ENCODE measurements at regions not wholly inside any gene's neighbourhood (a gene's known extent, or its start where the extent isn't known, plus 50 kb on each side); places are given as distances from the start of the nearest gene placed in this dataset.
"Not testable (repeated sequence)": the region's sequence is repeated elsewhere in the genome, so short reads cannot be mapped to it uniquely, and the experiment has no call there.

- no peaks in the 10 kb centered on the region for H3K27me3 Mint-ChIP-seq (ENCODE audit: unreplicated experiment)
- TF ChIP-seq, protein P1, sequence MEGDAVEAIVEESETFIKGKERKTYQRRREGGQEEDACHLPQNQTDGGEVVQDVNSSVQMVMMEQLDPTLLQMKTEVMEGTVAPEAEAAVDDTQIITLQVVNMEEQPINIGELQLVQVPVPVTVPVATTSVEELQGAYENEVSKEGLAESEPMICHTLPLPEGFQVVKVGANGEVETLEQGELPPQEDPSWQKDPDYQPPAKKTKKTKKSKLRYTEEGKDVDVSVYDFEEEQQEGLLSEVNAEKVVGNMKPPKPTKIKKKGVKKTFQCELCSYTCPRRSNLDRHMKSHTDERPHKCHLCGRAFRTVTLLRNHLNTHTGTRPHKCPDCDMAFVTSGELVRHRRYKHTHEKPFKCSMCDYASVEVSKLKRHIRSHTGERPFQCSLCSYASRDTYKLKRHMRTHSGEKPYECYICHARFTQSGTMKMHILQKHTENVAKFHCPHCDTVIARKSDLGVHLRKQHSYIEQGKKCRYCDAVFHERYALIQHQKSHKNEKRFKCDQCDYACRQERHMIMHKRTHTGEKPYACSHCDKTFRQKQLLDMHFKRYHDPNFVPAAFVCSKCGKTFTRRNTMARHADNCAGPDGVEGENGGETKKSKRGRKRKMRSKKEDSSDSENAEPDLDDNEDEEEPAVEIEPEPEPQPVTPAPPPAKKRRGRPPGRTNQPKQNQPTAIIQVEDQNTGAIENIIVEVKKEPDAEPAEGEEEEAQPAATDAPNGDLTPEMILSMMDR (IDR thresholded peaks at IDR 0.05; ENCODE audit: partially characterized antibody, unreplicated experiment): no peak
- H3K4me3 Mint-ChIP-seq (ENCODE audit: unreplicated experiment): no peak overlapping the region
- no peaks in the 10 kb centered on the region for H3K9me3 Mint-ChIP-seq (ENCODE audit: unreplicated experiment)
- H3K4me1 Mint-ChIP-seq (ENCODE audit: low read depth, unreplicated experiment): no peaks in the 10 kb centered on the region
- H3K27ac Mint-ChIP-seq (ENCODE audit: unreplicated experiment): no peak overlapping the region
- DNase-seq: no peak
- H3K36me3 Mint-ChIP-seq (ENCODE audit: unreplicated experiment): no peaks in the 10 kb centered on the region
These were observed 1451.7 kb upstream of the ADGRL3 start for GRCh38 chr4:59748433-59748832.

DNA sequence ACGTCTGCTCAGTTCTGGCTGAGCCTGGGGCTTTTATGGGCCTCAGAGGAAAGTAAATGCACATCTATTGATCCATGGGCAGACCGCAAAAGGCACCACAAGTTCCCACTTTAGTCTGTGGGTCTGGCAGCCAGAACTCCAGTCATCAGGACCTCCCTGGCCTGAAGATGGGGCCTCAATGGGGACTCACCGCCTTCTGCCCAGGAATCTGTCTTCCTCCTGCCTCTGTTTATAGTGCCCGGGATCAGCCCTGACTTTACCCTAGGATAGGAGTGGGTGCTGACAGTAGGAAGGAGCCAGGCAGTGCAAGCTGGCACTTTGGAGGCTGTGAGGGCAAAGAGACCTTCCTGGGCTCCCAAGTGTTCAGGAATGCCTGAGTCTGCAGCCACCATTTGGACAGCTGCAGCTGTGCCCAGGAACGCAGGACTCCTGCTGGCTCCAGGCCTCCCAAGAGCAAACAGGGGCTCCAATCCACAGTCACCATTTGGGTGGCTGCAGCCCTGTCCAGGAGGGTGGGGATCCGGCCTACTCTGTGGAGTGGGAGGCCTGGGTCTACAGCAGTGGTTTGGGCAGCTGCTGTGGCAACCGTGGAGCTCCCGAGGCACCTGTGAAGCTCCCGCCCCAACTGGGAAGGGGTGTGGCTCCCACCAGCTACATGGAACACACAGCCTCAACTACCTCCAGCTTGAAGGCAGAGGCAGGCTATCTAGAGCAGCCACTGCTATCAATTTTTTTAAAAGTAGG, 1440.9 kb upstream of the ADGRL3 start:
- no peaks in the 10 kb centered on the region for H3K27me3 Mint-ChIP-seq (ENCODE audit: unreplicated experiment)
- H3K36me3 Mint-ChIP-seq (ENCODE audit: unreplicated experiment): no peaks in the 10 kb centered on the region
- no peak overlapping the region for H3K27ac Mint-ChIP-seq (ENCODE audit: unreplicated experiment)
- H3K4me3 Mint-ChIP-seq (ENCODE audit: unreplicated experiment): no peak overlapping the region
- peak; percentile 12 for DNase-seq
- H3K9me3 Mint-ChIP-seq (ENCODE audit: unreplicated experiment): no peaks in the 10 kb centered on the region
- TF ChIP-seq, protein P1 (IDR thresholded peaks at IDR 0.05; ENCODE audit: partially characterized antibody, unreplicated experiment): no peak
- no peaks in the 10 kb centered on the region for H3K4me1 Mint-ChIP-seq (ENCODE audit: low read depth, unreplicated experiment)

GRCh38 chr4:59762344-59762743, 1437.8 kb upstream of the ADGRL3 start:
- no peak for DNase-seq
- Mint-ChIP-seq H3K27me3 (ENCODE audit: unreplicated experiment) (no peaks in the 10 kb centered on the region), H3K36me3 (ENCODE audit: unreplicated experiment) (no peaks in the 10 kb centered on the region), H3K27ac (ENCODE audit: unreplicated experiment) (no peak overlapping the region), H3K4me1 (ENCODE audit: low read depth, unreplicated experiment) (no peaks in the 10 kb centered on the region), H3K9me3 (ENCODE audit: unreplicated experiment) (no peaks in the 10 kb centered on the region), H3K4me3 (ENCODE audit: unreplicated experiment) (no peak overlapping the region)
- TF ChIP-seq, protein P1 (IDR thresholded peaks at IDR 0.05; ENCODE audit: partially characterized antibody, unreplicated experiment): no peak

- Mint-ChIP-seq H3K9me3 (ENCODE audit: unreplicated experiment) (no peaks in the 10 kb centered on the region), H3K4me3 (ENCODE audit: unreplicated experiment) (no peak overlapping the region), H3K27ac (ENCODE audit: unreplicated experiment) (no peak overlapping the region), H3K36me3 (ENCODE audit: unreplicated experiment) (no peaks in the 10 kb centered on the region), H3K4me1 (ENCODE audit: low read depth, unreplicated experiment) (no peaks in the 10 kb centered on the region), H3K27me3 (ENCODE audit: unreplicated experiment) (no peaks in the 10 kb centered on the region)
- no peak for DNase-seq
- TF ChIP-seq, protein P1 (IDR thresholded peaks at IDR 0.05; ENCODE audit: partially characterized antibody, unreplicated experiment): no peak
These were observed 1429.4 kb upstream of the ADGRL3 start for GRCh38 chr4:59770601-59771264.

DNA sequence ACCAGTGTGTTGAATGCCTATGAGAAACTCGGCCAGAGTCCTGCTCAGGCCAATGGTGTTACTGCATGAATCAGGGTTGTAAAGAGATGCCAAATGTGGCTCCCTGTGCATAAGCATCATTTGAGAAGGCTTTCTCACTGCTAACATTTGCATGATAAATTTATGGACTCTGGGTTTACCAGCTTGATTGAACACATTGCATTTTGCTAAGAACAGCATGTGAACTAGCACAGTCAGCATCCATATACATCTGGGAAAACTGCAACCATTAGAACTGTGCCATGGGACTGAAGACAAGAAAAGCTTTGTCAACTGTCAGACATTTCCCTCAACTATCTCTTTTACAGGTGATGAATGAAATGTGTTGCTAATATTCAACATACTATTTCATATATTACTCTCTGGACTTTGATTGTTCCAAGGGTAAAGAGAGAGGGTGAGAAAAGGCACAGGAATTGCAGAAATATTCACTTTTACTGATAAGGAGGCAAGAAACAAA, 1427.4 kb upstream of the ADGRL3 start:
- Mint-ChIP-seq H3K27ac (ENCODE audit: unreplicated experiment) (no peak overlapping the region), H3K27me3 (ENCODE audit: unreplicated experiment) (no peaks in the 10 kb centered on the region), H3K36me3 (ENCODE audit: unreplicated experiment) (no peaks in the 10 kb centered on the region), H3K4me1 (ENCODE audit: low read depth, unreplicated experiment) (no peaks in the 10 kb centered on the region), H3K9me3 (ENCODE audit: unreplicated experiment) (no peaks in the 10 kb centered on the region), H3K4me3 (ENCODE audit: unreplicated experiment) (no peak overlapping the region)
- no peak for DNase-seq
- TF ChIP-seq, protein P1 (IDR thresholded peaks at IDR 0.05; ENCODE audit: partially characterized antibody, unreplicated experiment): no peak

DNA sequence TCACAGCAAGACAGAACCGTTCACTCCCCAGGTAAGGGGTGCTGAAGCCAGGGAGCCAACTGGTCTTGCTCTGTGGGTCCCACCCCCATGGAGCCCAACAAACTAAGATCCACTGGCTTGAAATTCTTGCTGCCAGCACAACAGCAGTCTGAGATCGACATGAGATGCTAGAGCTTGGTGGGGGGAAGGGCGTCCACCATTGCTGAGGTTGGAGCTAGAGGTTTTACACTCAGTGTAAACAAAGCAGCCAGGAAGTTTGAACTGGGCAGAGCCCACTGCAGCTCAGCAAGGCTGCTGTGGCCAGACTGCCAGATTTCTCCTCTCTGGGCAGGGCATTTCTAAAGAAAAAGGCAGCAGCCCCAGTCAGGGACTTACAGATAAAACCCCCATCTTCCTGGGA, 1419.9 kb upstream of the ADGRL3 start:
- not testable (repeated sequence) for DNase-seq; H3K27ac Mint-ChIP-seq (ENCODE audit: unreplicated experiment); H3K4me3 Mint-ChIP-seq (ENCODE audit: unreplicated experiment); H3K4me1 Mint-ChIP-seq (ENCODE audit: low read depth, unreplicated experiment); H3K27me3 Mint-ChIP-seq (ENCODE audit: unreplicated experiment); H3K9me3 Mint-ChIP-seq (ENCODE audit: unreplicated experiment); H3K36me3 Mint-ChIP-seq (ENCODE audit: unreplicated experiment)
